GM13977 (cell line): ENCODE measurements at regions not wholly inside any gene's neighbourhood (a gene's known extent, or its start where the extent isn't known, plus 50 kb on each side); places are given as distances from the start of the nearest gene placed in this dataset.

Experiments
- DNase-seq: peaks from one replicate; pipeline ENCODE4 v3.0.0; 2012; ENCODE audit warnings: low spot score
- CTCF ChIP-seq: IDR thresholded peaks from 2 replicates; pipeline ENCODE4 v1.5.1; 2012; ENCODE audit warnings: mild to moderate bottlenecking, control low read depth; ENCODE audit not compliant: insufficient read depth; ENCODE audit errors: extremely low read depth, missing control alignments
- in situ Hi-C: fragments of 300-500 bp; cut with MboI; formaldehyde crosslinking; loops from one replicate; pipeline ENCODE4 v1.12.0; 2022; ENCODE audit warnings: low sequenced_read_pairs, low pct_unique_long_range_greater_than_20kb, mixed read lengths, inconsistent platforms; ENCODE audit not compliant: unreplicated experiment

- DNase-seq: no peak
- no peak for TF ChIP-seq CTCF
- in situ Hi-C loops: no loop called here
Observed at GRCh38 chr14:65864984-65865383, 452.5 kb downstream of the FUT8 start.

GRCh38 chr14:65866448-65866847 is 453.9 kb downstream of the FUT8 start:
- no peak for TF ChIP-seq CTCF
- in situ Hi-C loops: no loop called here
- DNase-seq: no peak

- no peak for TF ChIP-seq CTCF
- in situ Hi-C loops: no loop called here
- no peak for DNase-seq
Observed at GRCh38 chr14:65866886-65867285, 454.4 kb downstream of the FUT8 start.

- no peak for DNase-seq
- no peak for TF ChIP-seq CTCF
- in situ Hi-C loops: no loop called here
Observed at GRCh38 chr14:65867333-65867732, 454.8 kb downstream of the FUT8 start.

- in situ Hi-C loops: no loop called here
- DNase-seq: no peak
- no peak for TF ChIP-seq CTCF
Observed at GRCh38 chr14:65872536-65872935, 460.0 kb downstream of the FUT8 start.

GRCh38 chr14:65877166-65877565 is 464.6 kb downstream of the FUT8 start:
- in situ Hi-C loops: no loop called here

More at GRCh38 chr14:65877166-65877565, 464.6 kb downstream of the FUT8 start:
- no peak for DNase-seq
- TF ChIP-seq CTCF: no peak
